ENCODE measurements at regions not wholly inside any gene's neighbourhood (a gene's known extent, or its start where the extent isn't known, plus 50 kb on each side); places are given as distances from the start of the nearest gene placed in this dataset.

- H3K4me1 ChIP-seq (ENCODE audit: control insufficient read depth, insufficient read depth, low read length) = no peaks in the 10 kb centered on the region
- intact Hi-C loops (cut with DNase I) = no loop called here
- H3K9me3 ChIP-seq (ENCODE audit: control insufficient read depth, low read length) = no peaks in the 10 kb centered on the region
- no peak overlapping the region for H3K4me3 ChIP-seq (ENCODE audit: low read length)
- no peak overlapping the region for H3K27ac ChIP-seq (ENCODE audit: low read length)
- no peak for ATAC-seq
- no peak for DNase-seq
- WGBS = 71% methylated on average over 5 of the region's 5 CpGs
- no peaks in the 10 kb centered on the region for H3K27me3 ChIP-seq (ENCODE audit: control insufficient read depth, insufficient read depth)
Measured at GRCh38 chr11:100536979-100537378, 150.1 kb upstream of the ARHGAP42 start.

GRCh38 chr11:100543386-100543785, 143.7 kb upstream of the ARHGAP42 start:
- DNase-seq (no peak), ATAC-seq (no peak)
- Histone ChIP-seq H3K9me3 (ENCODE audit: control insufficient read depth, low read length) (no peaks in the 10 kb centered on the region), H3K27me3 (ENCODE audit: control insufficient read depth, insufficient read depth) (no peaks in the 10 kb centered on the region), H3K27ac (ENCODE audit: low read length) (no peak overlapping the region), H3K4me3 (ENCODE audit: low read length) (no peak overlapping the region), H3K4me1 (ENCODE audit: control insufficient read depth, insufficient read depth, low read length) (no peaks in the 10 kb centered on the region)
- intact Hi-C loops (cut with DNase I) = no loop called here

DNA sequence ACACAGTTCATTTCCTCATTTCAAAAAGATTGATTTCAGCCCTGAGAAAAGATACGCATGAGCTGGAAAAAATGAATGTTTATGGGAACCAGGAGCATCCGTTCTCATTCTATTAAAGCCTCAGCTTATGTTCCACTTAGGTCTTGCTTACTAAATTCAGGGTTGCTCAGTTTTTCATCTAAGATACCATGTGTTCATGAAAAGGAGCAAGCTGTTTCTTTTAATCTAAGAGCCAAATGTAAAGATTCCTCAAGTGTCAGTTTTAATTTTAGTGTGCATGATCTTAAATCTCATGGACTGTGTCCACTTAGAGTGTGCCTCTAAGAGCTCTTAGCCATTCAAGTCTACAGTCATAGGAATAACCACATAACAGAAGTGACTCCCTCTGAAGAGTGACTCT, 141.5 kb upstream of the ARHGAP42 start:
- no peak overlapping the region for H3K4me3 ChIP-seq (ENCODE audit: low read length)

DNA sequence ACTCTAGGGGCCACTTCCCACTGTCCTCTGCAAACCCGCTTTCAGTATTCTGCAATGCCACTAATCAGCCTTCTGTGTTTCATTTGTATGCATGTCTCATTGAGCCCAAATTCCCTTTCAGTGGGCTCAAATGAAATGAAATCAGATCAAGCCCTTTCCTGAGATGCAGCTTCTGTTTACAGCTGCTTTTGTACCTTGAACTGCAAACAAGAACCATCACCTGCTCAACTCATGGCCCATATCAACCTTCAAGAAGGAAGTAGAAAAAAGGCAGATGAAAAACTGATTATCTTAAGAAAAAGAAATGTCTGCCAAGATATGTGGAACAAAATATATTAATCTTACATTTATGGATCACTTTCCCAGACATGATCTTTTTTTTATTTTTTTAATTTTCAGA, 141.1 kb upstream of the ARHGAP42 start:
- H3K27me3 ChIP-seq (ENCODE audit: control insufficient read depth, insufficient read depth) = no peaks in the 10 kb centered on the region
- intact Hi-C loops (cut with DNase I) = no loop called here
- WGBS = 89% methylated on average over 1 of the region's 1 CpG
- DNase-seq (no peak), ATAC-seq (no peak)
- H3K4me3 ChIP-seq (ENCODE audit: low read length) = no peak overlapping the region
- no peaks in the 10 kb centered on the region for H3K4me1 ChIP-seq (ENCODE audit: control insufficient read depth, insufficient read depth, low read length)
- H3K27ac ChIP-seq (ENCODE audit: low read length) = no peak overlapping the region
- H3K9me3 ChIP-seq (ENCODE audit: control insufficient read depth, low read length) = no peaks in the 10 kb centered on the region

More for the DNA sequence above, 141.5 kb upstream of the ARHGAP42 start:
- intact Hi-C loops (cut with DNase I) = no loop called here
- 85% methylated on average over 2 of the region's 2 CpGs for WGBS
- ATAC-seq = no peak
- no peaks in the 10 kb centered on the region for H3K9me3 ChIP-seq (ENCODE audit: control insufficient read depth, low read length)
- no peaks in the 10 kb centered on the region for H3K27me3 ChIP-seq (ENCODE audit: control insufficient read depth, insufficient read depth)
- H3K4me1 ChIP-seq (ENCODE audit: control insufficient read depth, insufficient read depth, low read length) = no peaks in the 10 kb centered on the region
- no peak for DNase-seq
- no peak overlapping the region for H3K27ac ChIP-seq (ENCODE audit: low read length)

GRCh38 chr11:100546714-100547113, 140.4 kb upstream of the ARHGAP42 start:
- Histone ChIP-seq H3K4me3 (ENCODE audit: low read length) (no peak overlapping the region), H3K27ac (ENCODE audit: low read length) (no peak overlapping the region), H3K4me1 (ENCODE audit: control insufficient read depth, insufficient read depth, low read length) (no peaks in the 10 kb centered on the region), H3K9me3 (ENCODE audit: control insufficient read depth, low read length) (no peaks in the 10 kb centered on the region), H3K27me3 (ENCODE audit: control insufficient read depth, insufficient read depth) (no peaks in the 10 kb centered on the region)
- WGBS = 94% methylated on average over 2 of the region's 2 CpGs
- intact Hi-C loops (cut with DNase I) = no loop called here
- DNase-seq (no peak), ATAC-seq (no peak)

DNA sequence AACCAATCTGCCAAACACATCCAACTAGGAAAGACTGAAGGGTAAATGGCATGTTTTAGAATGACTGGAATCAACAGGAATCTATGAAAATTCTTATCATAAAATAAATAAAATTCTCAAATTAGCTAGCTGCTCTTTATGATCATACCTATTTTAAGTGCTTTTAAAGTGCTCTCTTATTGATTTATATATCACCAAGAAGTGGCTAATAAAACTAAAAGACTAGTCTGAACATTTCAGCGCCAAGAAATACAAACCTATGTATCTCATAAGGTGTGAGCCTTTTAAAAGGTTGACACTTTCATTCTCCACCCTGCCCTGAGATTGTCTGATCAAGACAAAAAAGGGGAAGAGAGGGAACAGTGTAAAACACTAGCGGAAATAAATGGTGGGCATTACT, 136.8 kb upstream of the ARHGAP42 start:
- no peak overlapping the region for H3K27ac ChIP-seq (ENCODE audit: low read length)
- H3K9me3 ChIP-seq (ENCODE audit: control insufficient read depth, low read length) = no peaks in the 10 kb centered on the region
- no peaks in the 10 kb centered on the region for H3K4me1 ChIP-seq (ENCODE audit: control insufficient read depth, insufficient read depth, low read length)
- WGBS = 92% methylated on average over 2 of the region's 2 CpGs
- H3K27me3 ChIP-seq (ENCODE audit: control insufficient read depth, insufficient read depth) = no peaks in the 10 kb centered on the region
- no peak overlapping the region for H3K4me3 ChIP-seq (ENCODE audit: low read length)
- intact Hi-C loops (cut with DNase I) = no loop called here
- no peak for ATAC-seq
- DNase-seq = no peak

- intact Hi-C loops (cut with DNase I) = no loop called here
- no peaks in the 10 kb centered on the region for H3K9me3 ChIP-seq (ENCODE audit: control insufficient read depth, low read length)
- 56% methylated on average over 5 of the region's 5 CpGs for WGBS
- ATAC-seq = no peak
- H3K4me3 ChIP-seq (ENCODE audit: low read length) = no peak overlapping the region
- no peaks in the 10 kb centered on the region for H3K27me3 ChIP-seq (ENCODE audit: control insufficient read depth, insufficient read depth)
- no peak for DNase-seq
- no peak overlapping the region for H3K27ac ChIP-seq (ENCODE audit: low read length)
- H3K4me1 ChIP-seq (ENCODE audit: control insufficient read depth, insufficient read depth, low read length) = no peaks in the 10 kb centered on the region
Measured at GRCh38 chr11:100550912-100551632, 136.0 kb upstream of the ARHGAP42 start.

- intact Hi-C loops (cut with DNase I) = no loop called here
- Histone ChIP-seq H3K9me3 (ENCODE audit: control insufficient read depth, low read length) (no peaks in the 10 kb centered on the region), H3K4me1 (ENCODE audit: control insufficient read depth, insufficient read depth, low read length) (no peaks in the 10 kb centered on the region), H3K27me3 (ENCODE audit: control insufficient read depth, insufficient read depth) (no peaks in the 10 kb centered on the region), H3K27ac (ENCODE audit: low read length) (no peak overlapping the region), H3K4me3 (ENCODE audit: low read length) (no peak overlapping the region)
- ATAC-seq (no peak), DNase-seq (no peak)
Measured at GRCh38 chr11:100555931-100556330, 131.2 kb upstream of the ARHGAP42 start.

GRCh38 chr11:100556781-100557180, 130.3 kb upstream of the ARHGAP42 start:
- 38% methylated on average over 1 of the region's 1 CpG for WGBS
- no peaks in the 10 kb centered on the region for H3K4me1 ChIP-seq (ENCODE audit: control insufficient read depth, insufficient read depth, low read length)
- ATAC-seq (no peak), DNase-seq (no peak)
- no peak overlapping the region for H3K27ac ChIP-seq (ENCODE audit: low read length)
- H3K9me3 ChIP-seq (ENCODE audit: control insufficient read depth, low read length) = no peaks in the 10 kb centered on the region
- intact Hi-C loops (cut with DNase I) = no loop called here
- H3K27me3 ChIP-seq (ENCODE audit: control insufficient read depth, insufficient read depth) = no peaks in the 10 kb centered on the region
- no peak overlapping the region for H3K4me3 ChIP-seq (ENCODE audit: low read length)

DNA sequence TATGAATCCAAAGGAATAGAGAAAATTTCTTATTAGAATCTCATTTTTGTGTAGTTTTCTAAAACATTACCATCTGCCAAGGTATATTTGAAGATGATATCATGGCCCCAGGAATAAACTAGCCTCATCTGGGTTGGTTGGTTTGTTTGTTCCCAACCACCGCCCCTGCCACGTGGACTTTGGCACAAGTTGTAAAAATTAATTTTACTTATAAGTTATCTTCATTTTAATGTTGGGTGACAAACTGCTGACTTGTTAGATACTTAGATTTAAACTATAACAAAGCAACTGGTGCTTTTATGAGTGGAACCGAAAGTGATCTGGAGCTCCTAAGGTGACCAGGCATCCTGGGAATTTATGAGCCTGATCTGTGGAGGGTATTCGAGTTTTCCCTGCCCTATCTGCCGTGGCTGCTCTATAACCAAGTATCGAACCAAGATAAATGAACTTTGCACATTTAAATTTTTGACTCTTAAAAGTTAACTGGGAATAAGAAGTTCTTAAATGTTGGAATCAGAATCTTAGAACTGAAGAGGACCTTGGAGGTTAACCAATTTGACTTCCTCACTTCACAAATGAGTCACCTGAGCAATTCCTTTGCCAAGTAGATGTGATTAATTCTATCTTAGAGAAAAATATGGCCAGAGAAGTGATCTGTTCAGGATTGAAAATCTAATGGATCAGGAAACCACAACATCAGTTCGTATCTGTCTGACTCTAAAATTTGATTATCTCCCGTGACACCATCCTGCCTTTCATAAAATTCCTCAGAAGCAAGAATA, 129.1 kb upstream of the ARHGAP42 start:
- peaks cover 2% of the 10 kb centered on the region for H3K4me1 ChIP-seq (ENCODE audit: control insufficient read depth, insufficient read depth, low read length)

GRCh38 chr11:100560606-100561005, 126.5 kb upstream of the ARHGAP42 start:
- Histone ChIP-seq H3K27me3 (ENCODE audit: control insufficient read depth, insufficient read depth) (no peaks in the 10 kb centered on the region), H3K4me1 (ENCODE audit: control insufficient read depth, insufficient read depth, low read length) (peaks cover 2% of the 10 kb centered on the region)

More for the DNA sequence above, 129.1 kb upstream of the ARHGAP42 start:
- no peak for ATAC-seq
- WGBS = 58% methylated on average over 8 of the region's 8 CpGs
- Histone ChIP-seq H3K4me3 (ENCODE audit: low read length) (no peak overlapping the region), H3K27ac (ENCODE audit: low read length) (no peak overlapping the region), H3K27me3 (ENCODE audit: control insufficient read depth, insufficient read depth) (no peaks in the 10 kb centered on the region), H3K9me3 (ENCODE audit: control insufficient read depth, low read length) (no peaks in the 10 kb centered on the region)
- no peak for DNase-seq
- intact Hi-C loops (cut with DNase I) = no loop called here

More at GRCh38 chr11:100560606-100561005, 126.5 kb upstream of the ARHGAP42 start:
- intact Hi-C loops (cut with DNase I) = no loop called here
- WGBS = 76% methylated on average over 3 of the region's 3 CpGs
- H3K27ac ChIP-seq (ENCODE audit: low read length) = no peak overlapping the region
- no peak overlapping the region for H3K4me3 ChIP-seq (ENCODE audit: low read length)
- ATAC-seq (peak; percentile 51 to 52), DNase-seq (no peak)
- no peaks in the 10 kb centered on the region for H3K9me3 ChIP-seq (ENCODE audit: control insufficient read depth, low read length)
